Astrocyte of the spinal cord (primary cell): ENCODE measurements at regions not wholly inside any gene's neighbourhood (a gene's known extent, or its start where the extent isn't known, plus 50 kb on each side); places are given as distances from the start of the nearest gene placed in this dataset.
A peak's percentile ranks its signal among the peaks of the same experiment; 100 is the strongest.
"Not testable (repeated sequence)": the region's sequence is repeated elsewhere in the genome, so short reads cannot be mapped to it uniquely, and the experiment has no call there.

Experiments
- DNase-seq: peaks from one replicate; pipeline ENCODE4 v3.0.0; 2011; ENCODE audit warnings: low read depth, low spot score
- H3K4me3 ChIP-seq: 2 replicates; pipeline ENCODE4 v1.5.1; 2011; ENCODE audit warnings: low read depth, mild to moderate bottlenecking, low read length, moderate library complexity
- CTCF ChIP-seq: IDR thresholded peaks from 2 replicates; pipeline ENCODE4 v1.5.1; 2012; ENCODE audit warnings: low read depth, mild to moderate bottlenecking, low read length, inconsistent platforms
- in situ Hi-C: cut with HindIII; loops from 2 replicates; pipeline ENCODE4 v1.10.0; 2017; ENCODE audit warnings: low sequenced_read_pairs

DNA sequence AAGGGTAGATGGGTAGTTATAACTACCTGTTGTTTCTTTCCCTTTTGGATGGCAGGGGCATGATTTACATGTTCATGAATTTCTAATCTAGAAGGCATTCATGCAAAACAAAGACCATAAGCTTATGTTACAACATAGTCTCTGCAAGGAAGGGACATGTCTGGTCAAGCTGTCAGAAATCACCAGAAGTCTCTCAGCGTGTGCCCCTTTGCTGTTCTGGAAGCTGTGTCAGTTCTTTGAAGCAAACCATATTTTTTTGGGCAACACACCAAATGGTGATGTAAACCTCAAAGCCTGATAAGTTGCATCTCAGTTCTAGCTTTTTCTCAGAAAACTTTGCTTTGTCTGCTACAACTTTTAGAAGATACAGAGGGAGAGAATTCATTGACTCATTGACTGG lies 173.5 kb upstream of the CTAGE1 start:
- no peak overlapping the region for H3K4me3 ChIP-seq
- DNase-seq = peak; percentile 92
- in situ Hi-C loops = no loop called here
- TF ChIP-seq CTCF = no peak

DNA sequence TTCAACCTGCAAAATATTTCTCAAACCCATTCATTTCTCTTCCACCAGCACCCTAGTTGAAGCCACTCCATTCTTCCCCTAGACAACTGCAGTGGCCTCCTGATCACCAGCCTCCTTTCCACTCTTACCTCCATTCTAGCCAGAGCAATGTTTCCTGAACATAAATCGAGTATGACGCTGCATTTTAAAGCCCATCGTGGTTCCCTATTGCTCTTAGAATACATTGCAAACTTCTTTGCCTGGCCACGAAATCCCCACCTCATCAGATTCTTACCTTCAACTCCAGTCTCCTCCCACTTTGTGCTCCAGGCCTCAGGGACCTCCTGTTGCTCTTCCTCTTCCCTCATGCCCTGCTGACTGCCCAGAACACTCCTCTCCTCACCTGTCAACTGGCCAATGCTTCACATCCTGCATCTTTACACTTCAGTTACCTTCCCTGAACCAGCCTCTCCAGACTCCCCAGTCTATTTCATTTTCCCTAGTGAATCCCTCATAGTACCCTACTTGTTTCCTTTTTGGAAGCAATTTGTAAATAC lies 176.5 kb upstream of the CTAGE1 start:
- H3K4me3 ChIP-seq = no peak overlapping the region
- no peak for DNase-seq
- TF ChIP-seq CTCF = no peak
- in situ Hi-C loops = no loop called here

DNA sequence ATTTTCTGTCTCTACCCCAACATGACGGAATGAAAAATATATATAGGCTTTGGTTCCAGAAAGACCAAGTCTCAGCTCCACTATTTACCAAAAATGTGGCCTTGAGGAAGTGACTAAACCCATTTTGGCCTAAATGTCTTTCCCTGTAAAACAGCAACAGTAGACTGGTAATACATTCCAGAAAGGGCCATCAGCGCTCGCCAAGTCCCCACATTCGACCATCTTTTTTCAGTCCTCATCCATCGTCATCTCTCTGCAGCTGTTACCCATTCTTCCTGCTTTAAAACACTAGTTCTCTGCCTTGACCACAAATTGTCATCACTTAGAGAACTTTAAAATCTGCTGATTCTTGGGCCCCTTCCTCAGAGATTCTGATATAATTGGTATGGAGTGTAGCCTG lies 183.8 kb upstream of the CTAGE1 start:
- no peak for TF ChIP-seq CTCF
- no peak for DNase-seq
- no peak overlapping the region for H3K4me3 ChIP-seq
- in situ Hi-C loops = no loop called here

DNA sequence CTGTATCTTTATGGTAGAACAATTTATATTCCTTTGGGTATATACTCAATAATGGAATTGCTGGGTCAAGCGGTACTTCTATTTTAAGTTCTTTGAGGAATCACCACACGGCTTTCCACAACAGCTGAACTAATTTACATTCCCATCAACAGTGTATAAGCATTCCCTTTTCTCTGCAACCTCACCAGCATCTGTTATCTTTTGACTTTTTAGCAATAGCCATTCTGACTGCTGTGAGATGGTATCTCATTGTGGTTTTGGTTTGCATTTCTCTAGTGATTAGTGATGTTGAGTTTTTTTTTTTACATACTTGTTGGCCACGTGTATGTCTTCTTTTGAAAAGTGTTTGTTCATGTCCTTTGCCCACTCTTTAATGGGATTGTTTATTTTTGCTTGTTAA lies 184.7 kb upstream of the CTAGE1 start:
- H3K4me3 ChIP-seq, in situ Hi-C loops: not testable (repeated sequence)
- DNase-seq = peak; percentile 35

DNA sequence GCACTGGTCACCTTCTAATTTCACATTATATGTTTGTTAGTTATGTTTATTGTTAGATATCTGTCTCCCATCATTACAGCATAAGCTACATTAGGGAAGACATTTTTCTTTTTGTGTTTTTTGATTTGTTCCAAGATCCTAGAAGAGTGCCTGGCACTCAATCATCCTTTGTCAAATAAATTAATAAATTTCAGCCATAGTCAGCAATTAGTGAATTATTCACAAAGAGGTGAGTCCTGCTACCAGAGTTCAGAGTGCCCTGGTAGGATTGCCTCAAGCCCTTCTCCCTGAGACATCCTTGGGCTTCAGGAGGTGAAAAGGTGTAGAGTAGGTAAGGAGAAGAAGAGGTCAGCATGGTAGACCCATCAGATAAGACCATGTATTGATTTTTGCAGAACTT lies 186.2 kb upstream of the CTAGE1 start:
- H3K4me3 ChIP-seq = no peak overlapping the region
- no peak for TF ChIP-seq CTCF
- no peak for DNase-seq
- in situ Hi-C loops = no loop called here

DNA sequence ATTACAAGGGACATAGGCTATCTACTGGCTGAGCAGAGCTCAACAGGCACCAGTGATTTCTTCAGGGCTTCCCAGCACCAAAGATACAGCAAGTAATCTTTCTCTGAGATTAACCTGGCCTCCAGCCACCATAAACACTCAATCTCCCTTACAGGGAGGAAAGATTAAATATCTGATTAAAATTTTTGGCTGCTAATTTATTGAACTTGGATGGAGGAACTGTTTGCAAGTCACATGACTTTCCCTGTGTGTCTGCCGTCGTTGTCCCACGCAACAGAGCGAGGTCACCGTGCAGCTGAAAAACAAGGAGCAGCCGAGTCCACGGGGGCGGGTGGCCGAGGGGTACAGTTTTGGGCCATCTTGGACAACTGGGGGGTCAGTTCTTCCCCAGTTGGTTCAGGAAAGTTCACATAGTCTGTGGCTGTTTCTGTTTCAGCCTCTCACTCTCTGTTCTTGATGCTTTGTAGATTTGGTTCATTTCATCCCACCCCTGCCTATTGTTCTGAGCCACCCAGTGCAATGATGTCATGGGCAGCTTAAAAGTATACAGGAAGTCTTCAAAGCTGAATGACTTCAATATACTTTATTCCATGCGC lies 186.8 kb upstream of the CTAGE1 start:
- in situ Hi-C loops = no loop called here
- DNase-seq = peak; percentile 47
- no peak overlapping the region for H3K4me3 ChIP-seq
- TF ChIP-seq CTCF = no peak

- in situ Hi-C loops = no loop called here
- TF ChIP-seq CTCF = no peak
- H3K4me3 ChIP-seq = no peak overlapping the region
- DNase-seq = no peak
Measured at GRCh38 chr18:22604986-22605421, 187.3 kb upstream of the CTAGE1 start.
